ENCODE measurements at regions not wholly inside any gene's neighbourhood (a gene's known extent, or its start where the extent isn't known, plus 50 kb on each side); places are given as distances from the start of the nearest gene placed in this dataset.

DNA sequence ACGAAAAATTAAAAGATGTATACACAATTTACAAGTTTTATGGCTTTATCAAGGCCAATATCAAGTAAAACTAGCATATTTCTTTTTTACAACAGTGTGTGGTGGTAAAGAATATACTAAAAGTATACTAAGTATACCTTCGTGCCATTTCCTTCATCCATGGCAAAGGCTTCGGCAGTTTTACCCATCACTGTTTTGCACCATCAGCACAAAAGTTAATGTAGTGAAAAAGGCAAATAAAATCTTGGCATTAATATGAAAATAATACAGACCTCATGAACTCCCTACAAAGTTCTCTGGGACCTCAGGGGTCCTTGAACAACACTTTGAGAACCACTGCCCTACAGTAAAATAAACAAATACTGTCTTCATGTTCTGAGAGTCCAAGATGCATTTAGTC lies 312.3 kb upstream of the NREP start:
- DNase-seq (ENCODE audit: extremely low spot score in 2 of 2): no peak

GRCh38 chr5:112068593-112068992 lies 311.6 kb upstream of the NREP start:
- H3K4me3 ChIP-seq: no peak overlapping the region
- DNase-seq (ENCODE audit: extremely low spot score in 2 of 2): no peak
- TF ChIP-seq POLR2AphosphoS5 (IDR thresholded peaks at IDR 0.05; ENCODE audit: insufficient read depth in 1 of 2, low read depth in 1 of 2) (no peak), CTCF (IDR thresholded peaks at IDR 0.05) (no peak), POLR2A (IDR thresholded peaks at IDR 0.05) (no peak)
- no peaks in the 10 kb centered on the region for H3K27me3 ChIP-seq
- no peaks in the 10 kb centered on the region for H3K9me3 ChIP-seq
- no peak overlapping the region for H3K27ac ChIP-seq
- intact Hi-C loops (cut with DNase I): no loop called here
- H3K36me3 ChIP-seq: no peaks in the 10 kb centered on the region
- H3K4me1 ChIP-seq: no peaks in the 10 kb centered on the region

More for the DNA sequence above, 312.3 kb upstream of the NREP start:
- Histone ChIP-seq H3K4me3 (no peak overlapping the region), H3K27me3 (no peaks in the 10 kb centered on the region), H3K9me3 (no peaks in the 10 kb centered on the region), H3K4me1 (no peaks in the 10 kb centered on the region), H3K36me3 (no peaks in the 10 kb centered on the region), H3K27ac (no peak overlapping the region)
- intact Hi-C loops (cut with DNase I): no loop called here
- TF ChIP-seq POLR2AphosphoS5 (IDR thresholded peaks at IDR 0.05; ENCODE audit: insufficient read depth in 1 of 2, low read depth in 1 of 2): no peak
- TF ChIP-seq CTCF (IDR thresholded peaks at IDR 0.05): no peak
- TF ChIP-seq POLR2A (IDR thresholded peaks at IDR 0.05): no peak

DNA sequence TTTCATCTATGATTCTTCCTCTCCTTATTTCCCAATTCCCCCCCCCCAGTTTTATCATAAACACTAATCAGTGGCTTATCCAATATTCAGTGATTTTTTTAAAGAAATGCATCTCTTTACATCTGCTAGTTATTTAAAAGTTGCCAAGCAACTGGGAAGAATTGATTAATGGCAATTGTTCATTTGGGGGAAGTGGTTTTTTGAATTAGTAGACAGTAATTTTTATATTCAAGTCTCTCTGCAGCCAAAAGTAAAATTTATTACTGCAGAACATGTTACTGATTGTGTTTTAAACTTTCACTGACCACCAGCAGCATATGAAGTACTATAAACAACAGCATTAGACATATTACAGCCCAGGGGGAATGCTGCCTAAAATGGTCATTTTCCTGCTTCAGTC lies 308.8 kb upstream of the NREP start:
- Histone ChIP-seq H3K4me3 (no peak overlapping the region), H3K27ac (no peak overlapping the region), H3K36me3 (no peaks in the 10 kb centered on the region), H3K4me1 (no peaks in the 10 kb centered on the region), H3K9me3 (no peaks in the 10 kb centered on the region), H3K27me3 (no peaks in the 10 kb centered on the region)
- intact Hi-C loops (cut with DNase I): no loop called here
- no peak for TF ChIP-seq POLR2A (IDR thresholded peaks at IDR 0.05)
- TF ChIP-seq CTCF (IDR thresholded peaks at IDR 0.05): no peak
- TF ChIP-seq POLR2AphosphoS5 (IDR thresholded peaks at IDR 0.05; ENCODE audit: insufficient read depth in 1 of 2, low read depth in 1 of 2): no peak
- no peak for DNase-seq (ENCODE audit: extremely low spot score in 2 of 2)

DNA sequence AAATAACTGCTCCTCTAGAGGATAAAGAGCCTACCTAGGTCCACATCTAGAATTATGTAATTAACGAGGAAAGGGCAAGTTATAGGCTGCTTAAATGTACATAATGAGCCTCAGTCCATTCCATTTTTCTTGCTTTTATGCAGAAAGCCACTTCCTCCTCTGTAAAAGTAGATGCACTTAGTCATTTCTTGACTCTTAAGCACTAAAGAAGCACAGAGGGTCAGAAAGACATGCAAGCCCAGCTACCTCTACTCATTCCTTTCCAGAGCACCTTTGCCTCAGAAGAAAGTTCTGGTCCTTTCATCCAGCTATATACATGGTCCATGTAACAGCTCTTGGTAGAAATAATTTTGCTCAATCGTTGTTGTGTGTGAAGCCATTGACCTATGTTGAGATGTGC lies 308.0 kb upstream of the NREP start:
- intact Hi-C loops (cut with DNase I): no loop called here
- Histone ChIP-seq H3K4me1 (no peaks in the 10 kb centered on the region), H3K4me3 (no peak overlapping the region), H3K27me3 (no peaks in the 10 kb centered on the region), H3K9me3 (no peaks in the 10 kb centered on the region), H3K36me3 (no peaks in the 10 kb centered on the region), H3K27ac (no peak overlapping the region)
- TF ChIP-seq CTCF (IDR thresholded peaks at IDR 0.05) (no peak), POLR2AphosphoS5 (IDR thresholded peaks at IDR 0.05; ENCODE audit: insufficient read depth in 1 of 2, low read depth in 1 of 2) (no peak), POLR2A (IDR thresholded peaks at IDR 0.05) (no peak)
- DNase-seq (ENCODE audit: extremely low spot score in 2 of 2): no peak

DNA sequence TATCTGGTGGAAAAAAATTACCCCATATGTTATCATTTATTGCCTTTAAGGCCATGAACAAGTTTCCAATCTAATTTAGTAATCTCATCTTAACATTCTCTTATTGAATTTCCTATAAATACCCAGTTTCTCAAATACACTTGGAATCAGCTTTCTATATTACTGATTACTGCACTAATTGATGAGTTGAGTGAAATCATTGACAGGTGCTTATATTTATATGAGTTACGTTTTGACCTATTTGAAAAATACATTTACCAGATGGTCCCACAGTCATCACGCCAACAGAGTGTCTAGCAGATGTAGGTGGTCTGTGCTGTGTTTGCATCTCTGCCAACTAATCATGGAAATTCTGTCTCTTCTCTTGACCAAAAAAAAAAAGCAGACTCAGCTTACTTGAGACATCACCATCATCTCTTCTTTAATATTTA lies 307.3 kb upstream of the NREP start:
- no peak for DNase-seq (ENCODE audit: extremely low spot score in 2 of 2)
- Histone ChIP-seq H3K27ac (no peak overlapping the region), H3K9me3 (no peaks in the 10 kb centered on the region), H3K27me3 (no peaks in the 10 kb centered on the region), H3K4me3 (no peak overlapping the region), H3K4me1 (no peaks in the 10 kb centered on the region), H3K36me3 (no peaks in the 10 kb centered on the region)
- intact Hi-C loops (cut with DNase I): no loop called here
- no peak for TF ChIP-seq POLR2A (IDR thresholded peaks at IDR 0.05)
- no peak for TF ChIP-seq CTCF (IDR thresholded peaks at IDR 0.05)
- no peak for TF ChIP-seq POLR2AphosphoS5 (IDR thresholded peaks at IDR 0.05; ENCODE audit: insufficient read depth in 1 of 2, low read depth in 1 of 2)

All from vagina (tissue), 2 donors.